Vagina (tissue), 2 donors: ENCODE measurements at regions not wholly inside any gene's neighbourhood (a gene's known extent, or its start where the extent isn't known, plus 50 kb on each side); places are given as distances from the start of the nearest gene placed in this dataset.

Experiments
- CTCF ChIP-seq, 3 experiments: fragments of 450-650 bp in 2 of 3; fragments of 200-600 bp in 1 of 3; sonication (generic) in 1 of 3; IDR thresholded peaks; one replicate each; pipeline ENCODE4 v1.5.1; 2017 to 2019; ENCODE audit warnings: antibody characterized with exemption in 3 of 3, mild to moderate bottlenecking in 2 of 3, moderate library complexity in 2 of 3
- POLR2A ChIP-seq, 2 donors: fragments of 450-650 bp; IDR thresholded peaks; one replicate each; pipeline ENCODE4 v1.6.1; 2017; ENCODE audit warnings: antibody characterized with exemption in 2 of 2, mild to moderate bottlenecking in 2 of 2, moderate library complexity in 2 of 2
- POLR2AphosphoS5 ChIP-seq, 2 donors: sonication (generic); formaldehyde crosslinking; IDR thresholded peaks; one replicate each; pipeline ENCODE4 v1.9.0; 2017; ENCODE audit warnings: antibody characterized with exemption in 2 of 2, mild to moderate bottlenecking in 2 of 2, low read depth in 1 of 2; ENCODE audit not compliant: insufficient read depth in 1 of 2

- no peak for TF ChIP-seq CTCF (IDR thresholded peaks at IDR 0.05)
- TF ChIP-seq POLR2A (IDR thresholded peaks at IDR 0.05): no peak
- TF ChIP-seq POLR2AphosphoS5 (IDR thresholded peaks at IDR 0.05; ENCODE audit: insufficient read depth in 1 of 2, low read depth in 1 of 2): no peak
Observed at GRCh38 chr9:129558063-129558550, 62.8 kb downstream of the C9orf50 start.
